ENCODE measurements at regions not wholly inside any gene's neighbourhood (a gene's known extent, or its start where the extent isn't known, plus 50 kb on each side); places are given as distances from the start of the nearest gene placed in this dataset.

GRCh38 chr13:107883561-107884175 lies 331.7 kb downstream of the LIG4 start:
- no peaks in the 10 kb centered on the region for H3K4me1 ChIP-seq (ENCODE audit: control insufficient read depth, insufficient read depth, low read length)
- no peak overlapping the region for H3K27ac ChIP-seq (ENCODE audit: extremely low read depth, low read depth, low read length)
- TF ChIP-seq ZNF488 (tag by site-specific recombination; IDR thresholded peaks at IDR 0.05) (no peak), ZNF791 (tag by site-specific recombination; IDR thresholded peaks at IDR 0.05) (no peak), ZNF426 (tag by site-specific recombination; IDR thresholded peaks at IDR 0.05) (no peak), ZNF114 (tag by site-specific recombination; IDR thresholded peaks at IDR 0.05) (no peak), ZNF521 (tag by site-specific recombination; IDR thresholded peaks at IDR 0.05) (no peak), PATZ1 (tag by site-specific recombination; IDR thresholded peaks at IDR 0.05) (no peak), ZNF555 (tag by site-specific recombination; conservative IDR thresholded peaks at IDR 0.05) (no peak), ZNF600 (tag by site-specific recombination; IDR thresholded peaks at IDR 0.05) (no peak)
- CTCF ChIA-PET, result interaction anchor here (0.6 kb wide), 1 partner anchor 12 kb away, joined by 3 read pairs; no protein-coding TSS in a partner anchor
- H3K9me3 ChIP-seq (ENCODE audit: control insufficient read depth, insufficient read depth, low read depth, low read length), result no peaks in the 10 kb centered on the region
- no peak overlapping the region for H3K4me3 ChIP-seq (ENCODE audit: low read depth, low read length)
- H3K36me3 ChIP-seq (ENCODE audit: control insufficient read depth in 2 of 2, insufficient read depth in 1 of 2, low read length in 2 of 2), result no peaks in the 10 kb centered on the region
- POLR2A ChIA-PET, result no interaction called here

- Histone ChIP-seq H3K36me3 (ENCODE audit: control insufficient read depth in 2 of 2, insufficient read depth in 1 of 2, low read length in 2 of 2) (no peaks in the 10 kb centered on the region), H3K27ac (ENCODE audit: extremely low read depth, low read depth, low read length) (no peak overlapping the region), H3K4me3 (ENCODE audit: low read depth, low read length) (no peak overlapping the region), H3K9me3 (ENCODE audit: control insufficient read depth, insufficient read depth, low read depth, low read length) (no peaks in the 10 kb centered on the region), H3K4me1 (ENCODE audit: control insufficient read depth, insufficient read depth, low read length) (no peaks in the 10 kb centered on the region)
- TF ChIP-seq REPIN1 (tag by site-specific recombination; IDR thresholded peaks at IDR 0.05; ENCODE audit: low read depth) (no peak), GLI2 (tag by site-specific recombination; IDR thresholded peaks at IDR 0.05; ENCODE audit: borderline replicate concordance, low read depth) (no peak), BCL6B (tag by site-specific recombination; IDR thresholded peaks at IDR 0.05) (no peak), ZNF155 (tag by site-specific recombination; IDR thresholded peaks at IDR 0.05) (no peak)
- ChIA-PET POLR2A (no interaction called here), CTCF (interaction anchor here (0.6 to 0.9 kb wide), 2 partner anchors 11 to 15 kb away, joined by 3 to 4 read pairs; no protein-coding TSS in a partner anchor)
Observed at GRCh38 chr13:107882708-107883560, 332.4 kb downstream of the LIG4 start.

- ChIA-PET POLR2A (no interaction called here), CTCF (no interaction called here)
- no peaks in the 10 kb centered on the region for H3K4me1 ChIP-seq (ENCODE audit: control insufficient read depth, insufficient read depth, low read length)
- H3K4me3 ChIP-seq (ENCODE audit: low read depth, low read length), result no peak overlapping the region
- no peak overlapping the region for H3K27ac ChIP-seq (ENCODE audit: extremely low read depth, low read depth, low read length)
- no peaks in the 10 kb centered on the region for H3K36me3 ChIP-seq (ENCODE audit: control insufficient read depth in 2 of 2, insufficient read depth in 1 of 2, low read length in 2 of 2)
- no peaks in the 10 kb centered on the region for H3K9me3 ChIP-seq (ENCODE audit: control insufficient read depth, insufficient read depth, low read depth, low read length)
- TF ChIP-seq TRIM28 (IDR thresholded peaks at IDR 0.05; ENCODE audit: borderline replicate concordance, low read length) (no peak), ZNF18 (tag by site-specific recombination; IDR thresholded peaks at IDR 0.05) (no peak), ZNF830 (tag by site-specific recombination; IDR thresholded peaks at IDR 0.05; ENCODE audit: low read depth) (no peak), ZNF473 (tag by site-specific recombination; IDR thresholded peaks at IDR 0.05) (no peak), ZNF529 (tag by site-specific recombination; IDR thresholded peaks at IDR 0.05; ENCODE audit: insufficient replicate concordance) (no peak), ZNF704 (tag by site-specific recombination; IDR thresholded peaks at IDR 0.05) (no peak), ZNF621 (tag by site-specific recombination; IDR thresholded peaks at IDR 0.05) (no peak), ZNF510 (tag by site-specific recombination; IDR thresholded peaks at IDR 0.05; ENCODE audit: insufficient replicate concordance) (no peak), ZIC2 (tag by site-specific recombination; IDR thresholded peaks at IDR 0.05) (no peak), ZFP3 (tag by site-specific recombination; IDR thresholded peaks at IDR 0.05; ENCODE audit: low read depth) (no peak)
Observed at GRCh38 chr13:107881362-107881761, 334.0 kb downstream of the LIG4 start.
